Transverse colon (tissue), 4 donors: ENCODE measurements at regions not wholly inside any gene's neighbourhood (a gene's known extent, or its start where the extent isn't known, plus 50 kb on each side); places are given as distances from the start of the nearest gene placed in this dataset.

Experiments used
- CTCF ChIP-seq, 5 experiments: fragments of 200-600 bp in 3 of 5; fragments of 450-650 bp in 2 of 5; sonication (generic) in 3 of 5; IDR thresholded peaks; 1 replicate in 2 of 5; 2 replicates in 3 of 5; pipeline ENCODE4 v1.5.1; 2016 to 2017; ENCODE audit warnings: antibody characterized with exemption in 5 of 5, inconsistent platforms in 3 of 5, mild to moderate bottlenecking in 2 of 5, moderate library complexity in 1 of 5
- POLR2A ChIP-seq: fragments of 450-650 bp; IDR thresholded peaks from one replicate; pipeline ENCODE4 v1.6.1; 2016; ENCODE audit warnings: antibody characterized with exemption, mild to moderate bottlenecking, moderate library complexity
- POLR2AphosphoS5 ChIP-seq, 3 donors: sonication (generic); formaldehyde crosslinking; IDR thresholded peaks; one replicate each; pipeline ENCODE4 v1.6.1; 2016; ENCODE audit warnings: antibody characterized with exemption in 3 of 3

- TF ChIP-seq CTCF (IDR thresholded peaks at IDR 0.05) (no peak), POLR2A (no peak), POLR2AphosphoS5 (IDR thresholded peaks at IDR 0.05) (no peak)
These were observed 130.5 kb downstream of the CPEB2 start for GRCh38 chr4:15132739-15133138.
